ENCODE measurements at regions not wholly inside any gene's neighbourhood (a gene's known extent, or its start where the extent isn't known, plus 50 kb on each side); places are given as distances from the start of the nearest gene placed in this dataset.

DNA sequence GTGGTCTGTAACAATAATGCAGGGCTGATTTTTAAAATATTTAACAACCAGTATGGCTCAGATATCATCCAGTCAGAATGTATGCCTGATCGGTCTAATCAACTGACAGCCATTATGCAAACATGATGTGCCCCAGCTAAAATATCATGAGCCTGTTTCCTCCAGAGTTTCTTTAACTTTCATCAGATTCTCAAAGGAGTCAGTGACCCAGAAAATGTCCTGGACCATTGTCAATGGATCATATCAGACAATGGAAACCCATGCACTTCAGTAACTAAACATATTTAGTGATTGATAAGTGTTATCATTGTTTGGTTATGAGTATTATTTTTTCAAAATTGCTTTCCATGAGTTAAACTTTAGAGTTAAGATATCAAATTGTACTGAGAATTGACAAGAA is 173.5 kb downstream of the LMBRD1 start:
- TF ChIP-seq JUND (IDR thresholded peaks at IDR 0.05; ENCODE audit: low read depth) = no peak
- DNase-seq (ENCODE audit: low read depth in 1 of 2, low spot score in 1 of 2) = no peak
- in situ Hi-C loops (cut with HindIII; ENCODE audit: low pct_unique_long_range_greater_than_20kb, low sequenced_read_pairs) = no loop called here

DNA sequence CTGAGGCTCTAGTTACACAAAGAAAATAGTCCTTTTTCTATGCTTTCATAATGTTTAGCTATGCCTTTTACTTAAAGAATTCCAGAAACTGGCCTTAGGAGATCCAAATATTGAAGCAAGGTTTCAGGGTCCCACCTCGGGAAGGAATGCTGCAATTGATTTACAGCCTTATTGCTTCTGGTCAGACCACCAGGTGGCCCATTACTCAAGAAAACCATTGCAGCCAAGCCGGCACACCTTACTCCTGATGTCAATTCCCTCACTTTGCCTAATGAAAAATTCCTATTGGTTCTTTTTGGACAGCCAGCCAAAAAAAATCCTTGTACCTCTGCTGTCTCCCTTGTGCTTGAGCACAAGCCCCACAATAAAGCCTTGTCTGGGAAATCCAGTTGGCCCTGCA is 173.9 kb downstream of the LMBRD1 start:
- in situ Hi-C loops (cut with HindIII; ENCODE audit: low pct_unique_long_range_greater_than_20kb, low sequenced_read_pairs) = no loop called here
- TF ChIP-seq JUND (IDR thresholded peaks at IDR 0.05; ENCODE audit: low read depth) = no peak
- no peak for DNase-seq (ENCODE audit: low read depth in 1 of 2, low spot score in 1 of 2)

DNA sequence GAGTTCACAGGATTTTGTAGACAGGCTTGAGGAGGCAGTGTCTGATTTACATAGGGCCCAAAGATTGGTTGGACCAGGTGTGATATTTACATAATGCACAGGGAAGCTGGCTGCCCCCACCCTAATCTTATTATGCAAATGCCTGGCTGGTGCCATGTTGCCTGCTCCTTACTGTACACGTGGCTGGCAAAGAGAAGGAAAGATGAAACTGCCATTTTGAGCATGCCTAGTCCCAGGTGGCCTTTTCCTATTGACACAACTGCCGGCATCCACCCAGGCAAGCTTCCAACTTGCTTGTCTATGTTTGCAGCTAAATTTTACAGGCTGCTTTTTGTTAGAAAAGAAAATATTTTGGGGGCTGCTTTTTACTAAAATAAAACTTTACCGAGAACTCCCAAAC is 174.6 kb downstream of the LMBRD1 start:
- TF ChIP-seq JUND (IDR thresholded peaks at IDR 0.05; ENCODE audit: low read depth) = no peak
- DNase-seq (ENCODE audit: low read depth in 1 of 2, low spot score in 1 of 2) = peak in 1 of 2 experiments; percentile 87
- in situ Hi-C loops (cut with HindIII; ENCODE audit: low pct_unique_long_range_greater_than_20kb, low sequenced_read_pairs) = no loop called here

DNA sequence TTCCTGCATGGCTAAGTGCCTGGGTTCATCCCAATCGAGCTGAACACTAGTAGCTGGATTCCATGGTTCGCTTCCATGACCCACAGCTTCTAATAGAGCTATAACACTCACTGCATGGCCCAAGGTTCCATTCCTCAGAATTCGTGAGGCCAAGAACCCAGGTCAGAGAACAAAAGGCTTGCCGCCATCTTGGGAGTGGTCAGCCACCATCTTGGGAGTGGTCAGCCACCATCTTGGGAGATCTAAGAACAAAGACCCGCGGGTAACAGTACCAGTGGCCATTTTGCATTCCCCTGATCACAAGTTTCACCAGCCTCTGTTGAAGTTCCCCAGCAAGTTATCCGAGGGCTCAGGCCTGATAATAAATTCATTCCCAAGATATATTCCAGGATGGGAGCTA is 179.6 kb downstream of the LMBRD1 start:
- TF ChIP-seq JUND (IDR thresholded peaks at IDR 0.05; ENCODE audit: low read depth) = no peak
- no peak for DNase-seq (ENCODE audit: low read depth in 1 of 2, low spot score in 1 of 2)
- in situ Hi-C loops (cut with HindIII; ENCODE audit: low pct_unique_long_range_greater_than_20kb, low sequenced_read_pairs) = no loop called here

DNA sequence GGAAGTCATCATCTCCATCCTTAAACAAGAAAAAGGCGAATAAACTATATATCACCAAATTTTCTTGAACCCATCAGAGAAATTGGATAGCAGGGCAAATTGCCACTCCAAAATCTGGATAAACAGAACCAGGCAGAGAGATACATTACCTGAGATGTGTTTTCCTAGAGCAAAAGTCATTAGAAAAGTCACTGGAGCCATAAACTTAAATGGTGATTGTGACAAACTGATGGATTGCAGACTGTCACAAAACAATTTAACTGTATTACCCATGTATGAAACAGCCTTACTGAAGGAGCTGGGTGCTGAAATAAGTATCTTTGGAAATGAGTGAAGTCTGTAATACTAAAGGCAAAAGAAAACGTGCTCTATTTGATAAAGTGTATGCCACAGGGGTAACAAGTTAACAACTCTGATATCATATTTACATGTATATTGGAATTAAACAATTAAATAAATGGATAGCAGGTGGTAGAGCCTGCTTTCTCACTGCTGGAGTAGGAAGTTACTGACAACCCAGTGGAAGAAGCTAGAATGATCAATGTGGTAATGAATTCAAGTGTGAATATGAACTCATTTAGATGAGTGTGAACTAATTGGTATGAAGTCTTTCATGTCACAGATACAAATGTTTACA is 186.9 kb downstream of the LMBRD1 start:
- in situ Hi-C loops (cut with HindIII; ENCODE audit: low pct_unique_long_range_greater_than_20kb, low sequenced_read_pairs) = no loop called here
- TF ChIP-seq JUND (IDR thresholded peaks at IDR 0.05; ENCODE audit: low read depth) = no peak
- no peak for DNase-seq (ENCODE audit: low read depth in 1 of 2, low spot score in 1 of 2)

DNA sequence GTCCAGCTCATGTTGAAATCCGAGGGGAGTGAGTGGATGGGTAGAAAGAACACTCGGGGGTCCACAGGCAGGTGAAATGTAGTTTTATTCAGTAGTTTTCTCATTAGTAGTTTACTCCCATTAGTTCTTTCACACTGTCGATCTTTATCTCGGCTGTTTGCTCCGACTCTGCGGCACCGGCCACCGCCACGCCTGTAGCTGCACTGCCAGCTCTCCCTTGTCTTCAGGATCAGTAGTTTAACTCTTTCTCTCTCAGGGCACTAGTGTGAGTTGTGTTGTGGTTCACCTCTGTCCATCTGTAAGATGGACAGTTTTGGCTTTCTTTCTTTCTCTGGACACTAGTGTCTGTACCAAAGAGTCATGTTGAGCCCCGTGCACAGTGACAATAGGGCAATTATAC is 195.7 kb downstream of the LMBRD1 start:
- DNase-seq (ENCODE audit: low read depth in 1 of 2, low spot score in 1 of 2) = peak in 1 of 2 experiments; percentile 25
- in situ Hi-C loops (cut with HindIII; ENCODE audit: low pct_unique_long_range_greater_than_20kb, low sequenced_read_pairs) = no loop called here

DNA sequence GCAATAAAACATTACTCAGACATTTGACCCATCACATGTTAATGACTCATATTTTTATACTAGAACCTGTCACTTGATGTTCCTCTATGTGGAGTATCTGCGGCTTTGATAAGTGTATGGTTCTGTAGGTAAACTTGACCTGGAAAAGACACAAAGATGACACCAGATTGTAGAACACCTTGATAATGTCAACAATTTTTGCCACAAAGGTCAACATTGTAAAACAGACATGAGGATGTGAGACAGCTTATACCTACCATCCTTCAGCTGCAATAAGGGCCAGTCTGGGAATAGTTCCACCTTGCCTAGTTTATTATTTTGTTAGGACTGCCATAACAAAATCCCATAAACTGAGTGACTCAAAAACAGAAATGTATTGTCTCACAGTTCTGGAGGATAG is 202.4 kb downstream of the LMBRD1 start:
- in situ Hi-C loops (cut with HindIII; ENCODE audit: low pct_unique_long_range_greater_than_20kb, low sequenced_read_pairs) = no loop called here
- no peak for TF ChIP-seq JUND (IDR thresholded peaks at IDR 0.05; ENCODE audit: low read depth)
- DNase-seq (ENCODE audit: low read depth in 1 of 2, low spot score in 1 of 2) = no peak

More for the DNA sequence above, 195.7 kb downstream of the LMBRD1 start:
- no peak for TF ChIP-seq JUND (IDR thresholded peaks at IDR 0.05; ENCODE audit: low read depth)

DNA sequence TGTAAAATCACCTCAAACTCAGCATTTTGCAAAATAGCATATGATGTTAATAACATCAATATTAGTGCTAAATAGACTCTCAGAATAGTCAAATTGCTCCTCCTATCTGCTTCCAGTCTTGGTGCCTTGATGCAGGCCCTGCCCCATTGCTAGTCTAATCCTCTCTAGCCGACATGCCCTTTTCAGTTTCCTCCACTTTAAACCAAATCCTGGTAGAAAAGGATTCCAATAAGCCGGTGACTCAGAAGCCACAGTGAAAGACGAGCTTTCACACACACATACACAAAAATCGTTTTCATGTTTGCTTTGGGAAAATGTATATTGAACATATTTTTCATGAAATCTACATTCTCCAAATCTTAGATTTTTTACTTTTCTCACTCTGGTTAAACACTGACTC is 203.1 kb downstream of the LMBRD1 start:
- no peak for DNase-seq (ENCODE audit: low read depth in 1 of 2, low spot score in 1 of 2)

DNA sequence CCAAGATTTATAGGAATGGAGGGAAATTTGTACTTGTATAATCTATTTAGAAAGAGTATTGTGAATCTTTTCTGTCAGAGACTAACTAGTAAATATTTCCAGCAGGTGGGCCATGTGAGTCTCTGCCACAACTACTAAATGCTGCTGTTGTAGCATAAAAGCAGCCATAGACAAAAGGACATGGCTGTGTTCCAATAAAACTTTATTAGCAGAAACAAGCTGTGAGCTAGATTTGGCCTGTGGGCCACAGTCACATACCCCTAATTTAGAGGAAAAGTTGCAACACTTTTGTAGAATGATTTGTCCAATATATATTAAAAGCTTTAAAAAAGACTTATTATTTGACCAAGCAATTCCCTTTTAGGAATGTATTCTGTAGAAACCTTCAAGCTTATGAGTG is 207.2 kb downstream of the LMBRD1 start:
- in situ Hi-C loops (cut with HindIII; ENCODE audit: low pct_unique_long_range_greater_than_20kb, low sequenced_read_pairs) = no loop called here
- DNase-seq (ENCODE audit: low read depth in 1 of 2, low spot score in 1 of 2) = no peak
- no peak for TF ChIP-seq JUND (IDR thresholded peaks at IDR 0.05; ENCODE audit: low read depth)

More for the DNA sequence above, 203.1 kb downstream of the LMBRD1 start:
- in situ Hi-C loops (cut with HindIII; ENCODE audit: low pct_unique_long_range_greater_than_20kb, low sequenced_read_pairs) = no loop called here
- TF ChIP-seq JUND (IDR thresholded peaks at IDR 0.05; ENCODE audit: low read depth) = no peak

DNA sequence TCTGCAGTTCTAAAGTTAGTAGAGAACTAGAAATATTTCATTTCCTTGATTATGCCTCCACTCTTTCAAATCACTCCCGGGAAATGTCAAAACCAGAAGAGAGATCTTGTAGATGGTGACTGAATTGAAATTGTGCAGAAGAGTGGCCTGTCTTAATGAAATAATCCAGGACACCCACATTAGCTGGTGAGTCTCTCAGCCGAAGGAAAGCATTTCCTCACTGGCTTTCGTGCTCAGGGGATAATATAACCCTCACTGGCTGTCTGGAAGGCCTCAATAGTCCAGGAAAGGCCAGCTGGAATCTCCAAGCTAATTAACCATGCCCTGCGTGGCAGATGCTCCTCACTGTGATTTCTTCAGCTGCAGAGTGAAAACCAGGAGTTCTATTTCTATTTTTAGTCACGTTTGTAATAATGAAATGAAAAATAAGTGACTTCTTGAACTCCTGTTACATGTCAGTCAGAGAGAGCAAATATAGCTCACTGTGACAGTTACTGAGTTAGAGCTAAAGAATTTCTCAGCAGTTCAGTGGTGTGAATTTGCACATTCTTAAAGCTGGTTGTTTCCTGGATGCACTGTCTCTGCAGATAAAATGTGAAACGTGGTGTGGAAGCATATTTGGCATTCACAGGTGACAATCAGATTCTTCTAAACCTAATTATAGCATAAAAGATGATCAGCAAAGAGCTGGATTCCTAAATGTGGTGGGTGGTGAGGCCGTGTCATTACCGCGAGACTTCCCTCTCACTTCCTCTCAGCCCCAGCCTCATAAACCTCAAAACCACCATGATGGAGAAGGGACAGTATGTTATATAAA is 211.7 kb downstream of the LMBRD1 start:
- DNase-seq (ENCODE audit: low read depth in 1 of 2, low spot score in 1 of 2) = no peak
- in situ Hi-C loops (cut with HindIII; ENCODE audit: low pct_unique_long_range_greater_than_20kb, low sequenced_read_pairs) = no loop called here

DNA sequence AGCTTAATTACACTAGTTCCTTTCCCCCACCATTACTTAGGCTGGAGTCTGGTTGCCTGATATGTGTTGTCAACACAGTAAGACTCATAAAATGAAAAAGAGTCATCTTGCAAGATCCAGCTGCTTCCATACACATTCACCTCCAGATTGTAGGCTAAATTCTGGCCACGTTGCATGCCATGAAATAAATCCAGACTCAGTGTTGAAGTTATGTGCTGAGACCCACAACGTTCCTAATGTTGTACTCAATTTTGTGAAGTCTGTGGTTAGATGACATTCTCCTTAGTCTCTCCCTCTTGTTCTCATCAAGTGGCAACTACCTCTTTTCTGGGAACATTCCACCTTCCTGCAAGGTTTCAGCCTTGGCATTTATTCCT is 212.3 kb downstream of the LMBRD1 start:
- no peak for TF ChIP-seq JUND (IDR thresholded peaks at IDR 0.05; ENCODE audit: low read depth)
- in situ Hi-C loops (cut with HindIII; ENCODE audit: low pct_unique_long_range_greater_than_20kb, low sequenced_read_pairs) = no loop called here
- DNase-seq (ENCODE audit: low read depth in 1 of 2, low spot score in 1 of 2) = no peak

More for the DNA sequence above, 211.7 kb downstream of the LMBRD1 start:
- no peak for TF ChIP-seq JUND (IDR thresholded peaks at IDR 0.05; ENCODE audit: low read depth)

DNA sequence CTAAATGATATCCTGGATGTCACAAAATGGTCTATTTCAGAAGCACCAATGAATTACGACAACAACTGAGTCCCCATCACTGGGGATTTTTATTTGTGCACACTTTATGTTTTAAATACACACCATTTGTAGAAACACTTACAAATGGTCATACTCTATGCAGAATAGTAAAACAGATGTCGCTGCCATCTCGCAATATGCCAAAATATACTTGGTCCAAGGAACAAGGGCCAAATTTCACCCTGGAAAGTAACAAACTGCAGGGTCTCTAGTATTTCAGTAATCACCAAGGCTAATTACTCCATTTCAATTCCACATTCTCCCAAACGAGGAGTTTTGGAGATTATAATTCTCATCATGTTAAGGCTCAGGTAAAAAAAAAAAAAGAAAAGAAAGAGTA is 215.2 kb downstream of the LMBRD1 start:
- no peak for DNase-seq (ENCODE audit: low read depth in 1 of 2, low spot score in 1 of 2)
- in situ Hi-C loops (cut with HindIII; ENCODE audit: low pct_unique_long_range_greater_than_20kb, low sequenced_read_pairs) = no loop called here
- TF ChIP-seq JUND (IDR thresholded peaks at IDR 0.05; ENCODE audit: low read depth) = no peak

DNA sequence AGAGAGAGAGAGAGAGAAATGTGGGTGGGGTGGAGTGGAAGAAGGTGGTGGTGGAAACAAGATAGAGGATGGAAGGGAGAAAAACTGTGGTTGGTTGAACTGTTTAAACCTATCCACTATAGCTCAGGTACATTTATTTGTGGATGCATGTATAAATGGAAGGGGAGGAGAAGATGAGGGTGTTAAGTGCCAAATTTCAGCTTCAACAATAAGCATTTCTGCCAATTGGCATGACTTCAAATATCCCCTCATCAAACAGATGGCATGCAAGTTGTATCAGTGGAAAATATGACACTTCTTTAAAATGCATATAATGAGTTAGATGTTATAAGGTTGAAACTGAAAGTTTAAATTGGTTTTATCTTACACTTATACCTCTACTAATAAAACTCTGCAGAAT is 216.1 kb downstream of the LMBRD1 start:
- in situ Hi-C loops (cut with HindIII; ENCODE audit: low pct_unique_long_range_greater_than_20kb, low sequenced_read_pairs) = no loop called here
- no peak for TF ChIP-seq JUND (IDR thresholded peaks at IDR 0.05; ENCODE audit: low read depth)
- DNase-seq (ENCODE audit: low read depth in 1 of 2, low spot score in 1 of 2) = no peak
